Activated effector memory CD4-positive, alpha-beta T cell treated with Interleukin-2 at 50 U/mL for 16 hours (primary cell): ENCODE measurements at regions not wholly inside any gene's neighbourhood (a gene's known extent, or its start where the extent isn't known, plus 50 kb on each side); places are given as distances from the start of the nearest gene placed in this dataset.

Experiments
- DNase-seq: peaks from one replicate; pipeline ENCODE4 v3.0.0-alpha.2; 2020

DNA sequence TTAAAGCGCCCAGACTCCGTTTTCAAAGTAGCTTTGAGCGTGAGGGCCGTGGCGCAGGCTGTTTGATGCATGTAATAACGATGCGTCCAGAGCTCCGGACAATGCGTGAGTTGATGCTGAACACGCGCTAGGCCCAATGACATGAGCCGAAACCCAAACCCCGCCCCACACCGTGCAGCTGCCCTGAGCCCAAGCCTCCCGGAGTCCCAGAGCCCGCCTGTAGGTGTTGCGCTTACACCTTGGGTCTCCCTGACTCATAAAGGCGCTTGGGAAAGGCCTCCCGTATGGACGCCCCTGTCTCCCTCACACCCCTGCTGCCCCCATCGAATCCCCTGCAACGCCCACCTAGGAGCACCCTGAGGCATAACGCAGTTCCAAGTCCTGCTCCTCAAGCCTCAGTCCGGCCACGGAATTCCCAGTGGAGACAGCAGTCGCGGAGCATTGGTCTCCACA, 87.6 kb downstream of the ERMARD start:
- no peak for DNase-seq

DNA sequence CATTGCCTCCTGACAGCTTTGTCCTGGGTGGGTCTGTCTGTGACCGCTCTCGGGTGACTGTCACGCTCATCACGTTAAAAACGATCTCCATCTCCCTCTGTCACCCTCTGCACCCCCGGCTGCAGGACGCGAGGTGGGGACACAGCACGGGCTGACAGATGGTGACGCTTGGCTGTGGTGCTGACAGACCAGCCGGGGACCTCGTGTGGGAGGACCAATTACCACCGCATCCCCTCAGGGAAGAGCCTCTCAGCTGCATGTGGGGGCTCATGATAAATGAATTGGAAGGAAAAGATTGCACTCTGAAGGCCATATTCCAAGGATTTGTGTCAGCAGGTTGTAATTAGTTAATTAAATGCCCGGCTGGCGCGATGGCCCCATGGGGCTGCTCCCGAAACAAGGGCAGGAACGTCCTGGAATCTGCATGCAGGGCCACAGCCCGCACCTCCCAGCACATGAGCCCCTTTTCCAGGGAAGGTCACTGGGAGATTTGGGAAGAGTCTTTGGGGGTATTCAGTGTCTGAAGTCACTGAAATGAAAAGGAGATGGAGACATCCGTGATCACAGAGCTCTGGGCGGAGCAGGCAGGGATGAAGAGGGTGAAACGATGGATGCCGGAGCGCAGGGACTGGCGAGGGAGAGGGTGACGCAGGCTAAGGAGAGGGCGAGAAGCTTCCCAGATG, 87.1 kb downstream of the ERMARD start:
- DNase-seq: no peak

DNA sequence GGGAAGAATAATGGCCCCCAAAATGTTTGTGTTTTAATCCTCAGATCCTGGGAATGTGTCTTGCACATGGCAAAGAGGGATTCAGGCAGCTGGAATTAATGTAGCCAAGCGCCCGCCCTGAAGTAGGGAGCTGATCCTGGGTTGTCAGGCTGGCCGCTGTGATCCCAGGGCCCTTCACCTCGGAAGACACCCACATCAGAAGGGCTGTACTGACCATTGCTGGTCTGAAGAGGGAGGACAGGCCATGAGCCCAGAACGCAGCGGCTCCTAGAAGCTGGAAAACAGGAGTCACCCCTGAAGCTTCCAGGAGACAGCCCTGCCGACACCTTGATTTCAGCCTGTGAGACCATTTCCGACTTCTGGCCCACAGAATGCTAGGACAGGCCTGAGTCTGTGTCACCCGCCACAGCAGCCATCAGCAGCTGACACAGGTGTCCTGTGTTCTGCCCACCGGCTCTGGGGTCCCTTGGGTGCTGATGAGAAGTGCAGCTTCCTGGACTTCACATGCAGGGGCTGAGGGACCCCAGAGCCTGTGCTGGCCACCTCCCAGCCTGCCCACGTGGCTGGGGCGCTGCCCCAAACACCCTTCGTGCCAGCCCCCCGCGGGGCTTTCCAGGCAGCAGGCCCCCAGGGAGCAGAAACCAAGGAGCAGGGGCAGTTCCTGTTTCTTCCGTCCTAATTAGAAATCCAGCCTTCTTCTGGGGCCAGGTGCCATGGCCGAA, 86.3 kb downstream of the ERMARD start:
- DNase-seq: no peak

DNA sequence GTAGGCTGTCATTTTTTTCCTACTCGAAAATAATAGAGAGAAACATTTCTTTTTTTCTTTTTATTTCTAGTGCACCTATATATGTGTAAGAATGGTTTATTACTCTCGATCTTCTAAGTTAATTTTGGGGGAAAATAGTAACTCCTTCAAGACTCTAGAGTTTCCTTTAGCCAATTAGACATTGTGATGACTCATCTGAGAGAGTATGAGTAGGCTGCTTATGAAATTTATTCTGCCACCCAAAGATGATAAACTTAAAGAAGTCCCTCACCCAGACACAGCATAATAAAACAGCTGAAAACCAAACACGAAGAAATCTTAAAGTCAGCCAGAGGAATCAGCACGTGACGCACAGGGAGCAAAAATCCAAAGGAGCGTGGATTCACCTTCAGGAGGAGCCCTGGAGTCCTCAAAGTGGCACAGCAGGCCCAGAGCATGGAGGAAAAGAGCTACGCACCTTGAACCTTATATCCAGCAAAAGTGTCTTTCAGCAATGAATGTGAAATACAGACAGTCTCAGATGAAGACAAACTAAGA, 81.9 kb downstream of the ERMARD start:
- no peak for DNase-seq

DNA sequence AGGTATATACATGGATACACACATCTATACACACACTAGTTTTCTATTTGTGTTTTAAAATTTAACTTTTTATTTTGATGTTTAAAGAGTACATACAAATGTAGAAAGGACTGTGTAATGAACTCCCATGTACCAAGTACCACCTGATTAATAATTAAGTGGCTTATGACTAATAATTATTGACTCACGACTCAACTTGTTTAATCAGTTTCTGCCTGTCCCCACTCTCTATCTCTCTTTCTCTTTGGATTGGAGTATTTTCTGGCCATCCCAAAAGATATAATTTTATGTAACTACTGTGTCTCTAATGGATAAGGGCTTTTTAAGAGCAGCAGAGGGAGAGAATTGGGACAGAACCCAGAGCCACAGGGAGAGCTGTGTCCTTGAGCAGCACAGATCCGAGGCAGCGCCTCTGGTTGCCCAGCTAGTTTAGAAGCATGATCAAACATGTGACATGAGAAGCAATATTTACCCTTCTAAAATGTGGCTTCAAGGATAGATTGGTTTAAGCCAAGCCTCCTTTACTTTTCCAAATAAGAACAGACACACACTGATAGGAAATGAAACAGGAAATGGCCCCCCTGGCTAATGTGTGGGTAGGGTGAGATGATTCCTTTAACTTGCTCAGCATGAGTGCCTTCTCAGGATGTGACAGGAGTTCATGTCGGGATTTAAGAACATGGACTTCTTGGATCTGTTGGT, 81.0 kb downstream of the ERMARD start:
- DNase-seq: no peak

DNA sequence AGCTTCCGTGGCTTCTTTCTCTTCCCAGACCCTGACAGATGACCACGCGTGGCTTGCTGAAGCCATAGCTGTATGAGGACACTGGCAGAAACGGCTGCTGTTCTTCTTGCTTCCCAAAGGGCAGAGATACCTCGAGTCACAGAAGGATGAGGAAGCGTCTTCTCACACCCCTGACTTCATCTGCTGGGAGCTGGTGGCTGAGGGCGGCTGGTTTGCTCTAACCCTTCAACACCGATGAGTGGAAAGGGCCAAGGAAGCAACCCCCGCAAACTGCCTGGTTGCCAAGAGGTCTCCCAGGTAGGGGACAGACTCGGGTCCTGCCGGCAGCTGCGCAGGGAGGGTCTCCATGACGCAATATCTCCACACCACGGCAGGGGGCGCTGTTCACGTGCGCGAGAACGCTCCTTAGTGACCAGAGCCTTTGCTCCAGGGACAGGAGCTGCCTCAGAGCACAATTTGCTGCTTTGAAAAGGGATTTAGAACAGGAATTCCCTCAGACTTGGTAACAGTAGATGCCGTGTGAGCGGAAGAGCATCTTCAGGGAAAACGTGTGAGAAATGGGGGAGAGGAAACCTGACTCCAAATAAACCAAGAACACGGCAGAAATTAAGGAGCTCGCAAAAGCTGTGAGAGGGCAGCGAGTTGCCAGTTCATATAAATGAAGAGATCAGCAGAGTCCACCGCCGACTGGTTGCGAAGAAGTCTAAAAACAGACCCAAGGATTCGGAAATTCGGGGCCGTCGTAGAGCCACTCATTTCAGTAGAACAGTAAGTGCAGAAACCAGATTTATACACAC, 80.2 kb downstream of the ERMARD start:
- DNase-seq: peak; percentile 48
